ENCODE measurements at regions not wholly inside any gene's neighbourhood (a gene's known extent, or its start where the extent isn't known, plus 50 kb on each side); places are given as distances from the start of the nearest gene placed in this dataset.
"Not testable (repeated sequence)": the region's sequence is repeated elsewhere in the genome, so short reads cannot be mapped to it uniquely, and the experiment has no call there.

- Histone ChIP-seq H3K36me3 (no peaks in the 10 kb centered on the region), H3K9me3 (replicated peaks in 1 of 11) (no peaks in the 10 kb centered on the region), H3K4me2 (no peak overlapping the region), H4K20me1 (no peaks in the 10 kb centered on the region), H3K27me3 (no peaks in the 10 kb centered on the region), H3K4me3 (no peak overlapping the region), H3K4me1 (no peaks in the 10 kb centered on the region), H3K9ac (no peak overlapping the region), H3K27ac (no peak overlapping the region)
- TF ChIP-seq Cebpa-rat (IDR thresholded peaks at IDR 0.05), result no peak
These were observed 172.3 kb upstream of the ATXN7L3B start for GRCh38 chr12:74365178-74365964.

DNA sequence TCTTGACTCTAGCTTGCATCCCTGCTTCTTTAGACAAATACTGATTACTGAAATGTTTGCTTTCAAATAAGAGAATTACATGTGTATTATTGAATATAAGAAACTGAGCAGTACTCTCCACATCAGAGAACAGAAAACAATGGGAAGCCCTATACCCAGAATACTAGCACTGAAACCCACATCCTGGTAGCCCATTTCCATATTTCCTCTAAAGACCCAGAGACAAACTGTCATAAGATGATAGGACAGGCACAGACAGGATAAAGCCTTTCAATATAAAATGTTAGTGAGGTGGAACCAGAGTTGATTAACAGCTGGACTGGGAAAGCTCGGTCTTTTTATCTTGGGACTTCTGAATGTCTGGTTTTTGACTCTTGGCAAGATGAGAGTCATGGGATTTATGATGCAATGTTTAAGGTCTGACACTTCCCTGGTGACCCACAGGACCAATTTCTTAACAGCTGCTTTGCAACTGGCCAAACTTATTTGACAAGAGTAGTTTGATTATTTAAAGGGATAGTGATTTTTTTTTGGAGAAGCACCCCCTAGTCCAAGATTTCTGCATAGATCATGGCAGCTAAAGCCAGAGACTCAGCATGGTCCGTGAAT lies 166.9 kb upstream of the ATXN7L3B start:
- no peak overlapping the region for H3K9ac ChIP-seq
- peak in 2 of 11 experiments; percentile 18 to 52; a peak in 1 of 22 replicates for TF ChIP-seq Cebpa-rat (IDR thresholded peaks at IDR 0.05)
- H3K9me3 ChIP-seq (replicated peaks in 1 of 11), result no peaks in the 10 kb centered on the region
- no peaks in the 10 kb centered on the region for H3K36me3 ChIP-seq
- no peaks in the 10 kb centered on the region for H3K4me1 ChIP-seq
- H3K4me3 ChIP-seq, result no peak overlapping the region
- no peaks in the 10 kb centered on the region for H3K27me3 ChIP-seq
- H4K20me1 ChIP-seq, result no peaks in the 10 kb centered on the region
- H3K4me2 ChIP-seq, result peak overlapping the region in 2 of 11 experiments; percentile 6 to 18; a peak in 2 of 22 replicates
- no peak overlapping the region for H3K27ac ChIP-seq

DNA sequence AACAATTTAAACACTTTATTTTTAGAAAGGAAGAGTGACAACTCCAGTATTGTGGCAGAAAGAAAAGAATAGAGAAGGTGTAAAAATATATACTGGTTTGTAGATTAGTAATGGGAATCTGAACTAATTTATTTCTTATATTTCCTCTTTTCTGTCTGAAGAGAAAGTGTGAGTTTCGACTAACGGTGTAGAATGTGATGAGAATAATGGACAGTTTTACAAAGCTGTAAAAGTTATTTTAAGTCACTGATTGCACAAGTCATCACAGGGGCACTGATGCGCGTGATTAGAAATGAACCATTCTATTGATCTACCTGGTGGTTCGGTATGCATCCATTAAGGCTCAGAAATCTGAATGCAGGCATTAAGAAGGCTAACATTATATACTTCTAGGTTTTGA lies 158.5 kb upstream of the ATXN7L3B start:
- Histone ChIP-seq H3K9me3 (replicated peaks in 1 of 11) (no peaks in the 10 kb centered on the region), H3K4me1 (no peaks in the 10 kb centered on the region), H3K27ac (no peak overlapping the region), H4K20me1 (no peaks in the 10 kb centered on the region), H3K9ac (no peak overlapping the region), H3K36me3 (no peaks in the 10 kb centered on the region), H3K4me3 (no peak overlapping the region), H3K27me3 (no peaks in the 10 kb centered on the region), H3K4me2 (no peak overlapping the region)
- no peak for TF ChIP-seq Cebpa-rat (IDR thresholded peaks at IDR 0.05)

GRCh38 chr12:74381958-74382357 lies 155.7 kb upstream of the ATXN7L3B start:
- H4K20me1 ChIP-seq, result no peaks in the 10 kb centered on the region
- no peak overlapping the region for H3K4me2 ChIP-seq
- no peak overlapping the region for H3K9ac ChIP-seq
- TF ChIP-seq Cebpa-rat (IDR thresholded peaks at IDR 0.05), result no peak
- no peaks in the 10 kb centered on the region for H3K4me1 ChIP-seq
- no peaks in the 10 kb centered on the region for H3K36me3 ChIP-seq
- H3K4me3 ChIP-seq, result no peak overlapping the region
- no peak overlapping the region for H3K27ac ChIP-seq
- H3K9me3 ChIP-seq (replicated peaks in 1 of 11), result peaks cover 0 to 13% (median 0%) of the 10 kb centered on the region in 11 experiments; a peak in 2 of 22 replicates
- H3K27me3 ChIP-seq, result no peaks in the 10 kb centered on the region

GRCh38 chr12:74382983-74383382 lies 154.7 kb upstream of the ATXN7L3B start:
- no peak for TF ChIP-seq Cebpa-rat (IDR thresholded peaks at IDR 0.05)
- peaks cover 0 to 15% (median 0%) of the 10 kb centered on the region in 11 experiments; a peak in 3 of 22 replicates for H3K9me3 ChIP-seq (replicated peaks in 1 of 11)
- no peaks in the 10 kb centered on the region for H3K27me3 ChIP-seq
- H3K4me1 ChIP-seq, result no peaks in the 10 kb centered on the region
- H3K27ac ChIP-seq, result no peak overlapping the region
- no peaks in the 10 kb centered on the region for H4K20me1 ChIP-seq
- H3K4me2 ChIP-seq, result no peak overlapping the region
- H3K4me3 ChIP-seq, result no peak overlapping the region
- H3K36me3 ChIP-seq, result no peaks in the 10 kb centered on the region
- no peak overlapping the region for H3K9ac ChIP-seq

DNA sequence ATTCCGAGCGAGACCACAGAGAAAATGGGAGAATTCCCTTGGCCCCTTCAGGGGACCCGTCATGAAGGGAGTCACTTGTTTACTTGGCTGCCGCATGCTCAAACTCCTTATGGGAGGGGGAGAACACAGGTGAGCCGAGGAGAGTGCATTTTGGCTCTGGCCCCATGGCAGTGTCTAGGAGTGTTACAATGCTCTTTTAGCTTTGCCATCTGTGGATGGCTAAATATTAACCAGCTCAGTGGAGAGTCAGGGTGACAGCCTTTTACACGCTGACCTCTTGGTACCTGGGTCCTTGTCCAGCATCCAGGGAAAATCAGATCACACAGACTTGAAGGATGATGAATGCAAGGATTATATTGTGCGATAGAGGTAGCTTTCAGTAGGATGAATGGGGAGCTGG lies 146.4 kb upstream of the ATXN7L3B start:
- no peak overlapping the region for H3K27ac ChIP-seq
- no peaks in the 10 kb centered on the region for H3K4me1 ChIP-seq
- H4K20me1 ChIP-seq, result no peaks in the 10 kb centered on the region
- TF ChIP-seq Cebpa-rat (IDR thresholded peaks at IDR 0.05), result no peak
- H3K4me3 ChIP-seq, result no peak overlapping the region
- H3K27me3 ChIP-seq, result no peaks in the 10 kb centered on the region
- no peak overlapping the region for H3K9ac ChIP-seq
- no peaks in the 10 kb centered on the region for H3K36me3 ChIP-seq
- peaks cover 0 to 18% (median 0%) of the 10 kb centered on the region in 11 experiments; a peak in 4 of 22 replicates for H3K9me3 ChIP-seq (replicated peaks in 1 of 11)
- H3K4me2 ChIP-seq, result no peak overlapping the region

GRCh38 chr12:74393272-74393671 lies 144.4 kb upstream of the ATXN7L3B start:
- no peaks in the 10 kb centered on the region for H3K4me1 ChIP-seq
- no peak overlapping the region for H3K9ac ChIP-seq
- no peak overlapping the region for H3K4me2 ChIP-seq
- H3K4me3 ChIP-seq, result no peak overlapping the region
- H3K27ac ChIP-seq, result no peak overlapping the region
- no peaks in the 10 kb centered on the region for H3K36me3 ChIP-seq
- peaks cover 0 to 10% (median 0%) of the 10 kb centered on the region in 11 experiments; a peak in 4 of 22 replicates for H3K9me3 ChIP-seq (replicated peaks in 1 of 11)
- H4K20me1 ChIP-seq, result no peaks in the 10 kb centered on the region
- no peaks in the 10 kb centered on the region for H3K27me3 ChIP-seq
- TF ChIP-seq Cebpa-rat (IDR thresholded peaks at IDR 0.05), result no peak

GRCh38 chr12:74394647-74395046 lies 143.0 kb upstream of the ATXN7L3B start:
- H4K20me1 ChIP-seq, result no peaks in the 10 kb centered on the region
- no peak overlapping the region for H3K4me2 ChIP-seq
- no peak overlapping the region for H3K9ac ChIP-seq
- no peak overlapping the region for H3K27ac ChIP-seq
- no peak overlapping the region for H3K4me3 ChIP-seq
- H3K36me3 ChIP-seq, result no peaks in the 10 kb centered on the region
- H3K27me3 ChIP-seq, result no peaks in the 10 kb centered on the region
- TF ChIP-seq Cebpa-rat (IDR thresholded peaks at IDR 0.05), result no peak
- no peaks in the 10 kb centered on the region for H3K4me1 ChIP-seq
- H3K9me3 ChIP-seq (replicated peaks in 1 of 11), result peaks cover 0 to 10% (median 0%) of the 10 kb centered on the region in 11 experiments; a peak in 4 of 22 replicates

DNA sequence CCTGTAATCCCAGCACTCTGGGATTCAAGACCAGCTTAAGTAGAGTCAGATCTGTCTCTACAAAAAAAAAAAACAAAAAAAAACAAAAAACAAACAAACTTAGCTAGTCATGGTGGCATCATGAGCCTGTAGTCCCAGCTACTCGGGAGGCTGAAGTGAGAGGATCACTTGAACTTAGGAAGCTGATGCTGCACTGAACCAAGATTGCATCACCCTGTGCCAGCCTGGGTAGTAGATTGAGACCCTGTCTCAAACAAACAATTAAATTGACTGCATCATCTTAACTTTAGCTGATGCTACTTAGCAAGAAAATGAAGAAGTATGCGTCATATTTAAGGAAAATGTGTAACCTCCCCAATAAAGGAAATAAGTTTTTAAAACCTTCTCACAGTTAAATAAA lies 136.6 kb upstream of the ATXN7L3B start:
- H3K9ac ChIP-seq, result no peak overlapping the region
- no peaks in the 10 kb centered on the region for H3K36me3 ChIP-seq
- H4K20me1 ChIP-seq, result no peaks in the 10 kb centered on the region
- no peak overlapping the region for H3K4me2 ChIP-seq
- H3K4me3 ChIP-seq, result no peak overlapping the region
- no peaks in the 10 kb centered on the region for H3K27me3 ChIP-seq
- H3K4me1 ChIP-seq, result no peaks in the 10 kb centered on the region
- H3K9me3 ChIP-seq (replicated peaks in 1 of 11), result no peaks in the 10 kb centered on the region
- H3K27ac ChIP-seq, result no peak overlapping the region
- no peak for TF ChIP-seq Cebpa-rat (IDR thresholded peaks at IDR 0.05)

DNA sequence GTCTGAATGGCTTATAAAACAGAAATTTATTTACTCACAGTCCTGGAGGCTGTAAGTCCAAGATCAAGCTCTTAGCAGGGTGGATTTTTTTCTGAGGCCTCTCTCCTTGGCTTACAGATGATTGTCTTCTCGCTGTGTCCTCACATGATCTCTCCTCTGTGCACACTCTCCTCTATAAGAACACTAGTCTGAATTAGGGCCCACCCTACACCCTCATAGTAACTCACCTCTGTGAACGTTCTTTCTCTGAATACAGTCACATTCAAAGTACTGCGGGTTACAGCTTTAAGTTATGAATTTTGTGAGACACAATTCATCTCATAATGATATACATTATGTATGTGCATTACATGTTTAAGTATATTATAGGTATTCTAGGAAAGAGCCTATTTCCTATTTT lies 135.7 kb upstream of the ATXN7L3B start:
- Histone ChIP-seq H3K9me3 (replicated peaks in 1 of 11) (no peaks in the 10 kb centered on the region), H3K9ac (no peak overlapping the region), H3K4me2 (no peak overlapping the region), H3K36me3 (no peaks in the 10 kb centered on the region), H3K4me1 (no peaks in the 10 kb centered on the region), H3K27ac (no peak overlapping the region), H3K4me3 (no peak overlapping the region), H4K20me1 (no peaks in the 10 kb centered on the region), H3K27me3 (no peaks in the 10 kb centered on the region)
- no peak for TF ChIP-seq Cebpa-rat (IDR thresholded peaks at IDR 0.05)

- H3K27ac ChIP-seq; H3K4me3 ChIP-seq; H3K4me2 ChIP-seq; H3K9ac ChIP-seq; H3K4me1 ChIP-seq; H3K27me3 ChIP-seq; H3K9me3 ChIP-seq (replicated peaks in 1 of 11); H4K20me1 ChIP-seq; H3K36me3 ChIP-seq: not testable (repeated sequence)
These were observed 134.5 kb upstream of the ATXN7L3B start for GRCh38 chr12:74403221-74403470.
